Trophoblast cell (in vitro differentiated cells and primary cell): ENCODE measurements at regions not wholly inside any gene's neighbourhood (a gene's known extent, or its start where the extent isn't known, plus 50 kb on each side); places are given as distances from the start of the nearest gene placed in this dataset.
A peak's percentile ranks its signal among the peaks of the same experiment; 100 is the strongest.

Source experiments
- DNase-seq, 2 donors: peaks; one replicate each; pipeline ENCODE4 v3.0.0-alpha.2; 2016
- H2AFZ ChIP-seq: 2 replicates; pipeline ENCODE4 v1.6.1; 2013; ENCODE audit warnings: low read length, moderate library complexity, mild to moderate bottlenecking; ENCODE audit not compliant: insufficient read depth, poor library complexity
- H2AK5ac ChIP-seq: 2 replicates; pipeline ENCODE4 v1.6.1; 2013; ENCODE audit warnings: mild to moderate bottlenecking, low read length
- H2BK120ac ChIP-seq: 2 replicates; pipeline ENCODE4 v1.6.1; 2013; ENCODE audit warnings: low read length, mild to moderate bottlenecking, moderate library complexity; ENCODE audit not compliant: insufficient read depth, poor library complexity
- H2BK12ac ChIP-seq: 2 replicates; pipeline ENCODE4 v1.6.1; 2013; ENCODE audit warnings: mild to moderate bottlenecking, low read length, moderate library complexity
- H2BK5ac ChIP-seq: 2 replicates; pipeline ENCODE4 v1.6.1; 2013; ENCODE audit warnings: low read length, low read depth, moderate library complexity, mild to moderate bottlenecking; ENCODE audit not compliant: poor library complexity
- H3K14ac ChIP-seq: 2 replicates; pipeline ENCODE4 v1.6.1; 2013; ENCODE audit warnings: mild to moderate bottlenecking, low read length
- H3K18ac ChIP-seq: 2 replicates; pipeline ENCODE4 v1.6.1; 2013; ENCODE audit warnings: mild to moderate bottlenecking, low read length
- H3K23ac ChIP-seq: 2 replicates; pipeline ENCODE4 v1.6.1; 2013; ENCODE audit warnings: low read length
- H3K27ac ChIP-seq: 2 replicates; pipeline ENCODE4 v1.5.1; 2013; ENCODE audit warnings: low read depth, mild to moderate bottlenecking, inconsistent platforms, low read length, moderate library complexity
- H3K27me3 ChIP-seq: 2 replicates; pipeline ENCODE4 v1.6.1; 2013; ENCODE audit warnings: inconsistent platforms, mild to moderate bottlenecking, low read length, moderate library complexity; ENCODE audit not compliant: insufficient read depth
- H3K36me3 ChIP-seq, 2 experiments: 1 replicate in 1 of 2; 2 replicates in 1 of 2; pipeline ENCODE4 v1.6.1; 2013; ENCODE audit warnings: low read length in 2 of 2, mild to moderate bottlenecking in 2 of 2, moderate library complexity in 1 of 2; ENCODE audit not compliant: insufficient read depth in 2 of 2, control insufficient read depth in 1 of 2
- H3K4ac ChIP-seq: 2 replicates; pipeline ENCODE4 v1.6.1; 2013; ENCODE audit warnings: low read depth, mild to moderate bottlenecking, low read length, moderate library complexity
- H3K4me1 ChIP-seq, 2 experiments: 1 replicate in 1 of 2; 2 replicates in 1 of 2; pipeline ENCODE4 v1.6.1; 2013; ENCODE audit warnings: low read length in 2 of 2, mild to moderate bottlenecking in 2 of 2, moderate library complexity in 1 of 2; ENCODE audit not compliant: insufficient read depth in 2 of 2, control insufficient read depth in 1 of 2
- H3K4me2 ChIP-seq: 2 replicates; pipeline ENCODE4 v1.6.1; 2013; ENCODE audit warnings: inconsistent platforms, mild to moderate bottlenecking, low read length, moderate library complexity
- H3K4me3 ChIP-seq: 2 replicates; pipeline ENCODE4 v1.5.1; 2013; ENCODE audit warnings: mild to moderate bottlenecking, low read depth, low read length, inconsistent platforms
- H3K79me1 ChIP-seq: one replicate; pipeline ENCODE4 v1.6.1; 2013; ENCODE audit warnings: low read length
- H3K79me2 ChIP-seq: 2 replicates; pipeline ENCODE4 v1.6.1; 2013; ENCODE audit warnings: low read length, mild to moderate bottlenecking; ENCODE audit not compliant: control insufficient read depth, insufficient read depth, poor library complexity
- H3K9ac ChIP-seq: 2 replicates; pipeline ENCODE4 v1.6.1; 2013; ENCODE audit warnings: mild to moderate bottlenecking, low read length
- H3K9me3 ChIP-seq: 2 replicates; pipeline ENCODE4 v1.6.1; 2013; ENCODE audit warnings: low read depth, mild to moderate bottlenecking, control low read depth, inconsistent platforms, low read length; ENCODE audit not compliant: insufficient read depth
- H4K12ac ChIP-seq: 2 replicates; pipeline ENCODE4 v1.6.1; 2013; ENCODE audit warnings: low read depth, mild to moderate bottlenecking, low read length, moderate library complexity
- H4K8ac ChIP-seq: 2 replicates; pipeline ENCODE4 v1.6.1; 2013; ENCODE audit warnings: low read depth, mild to moderate bottlenecking, low read length, moderate library complexity
- H4K91ac ChIP-seq: one replicate; pipeline ENCODE4 v1.6.1; 2013; ENCODE audit warnings: low read depth, mild to moderate bottlenecking, low read length, moderate library complexity
- WGBS: extraction: QIAGEN DNeasy Blood & Tissue Kit; methylation state at CpG from one replicate; pipeline ENCODE4 v1.1.7; 2013; ENCODE audit warnings: missing lambda C conversion rate; ENCODE audit not compliant: insufficient read length, insufficient coverage; ENCODE audit errors: extremely low coverage; 5-methylcytosine and 5-hydroxymethylcytosine counted together

GRCh38 chr5:112002376-112002775, 245.4 kb upstream of the NREP start:
- H4K91ac ChIP-seq = no peak overlapping the region
- no peak overlapping the region for H2AK5ac ChIP-seq
- H3K4ac ChIP-seq = no peak overlapping the region
- no peak overlapping the region for H3K18ac ChIP-seq
- no peak overlapping the region for H4K8ac ChIP-seq
- no peak overlapping the region for H2BK120ac ChIP-seq
- no peaks in the 10 kb centered on the region for H3K9me3 ChIP-seq
- no peak overlapping the region for H3K4me2 ChIP-seq
- no peaks in the 10 kb centered on the region for H3K36me3 ChIP-seq
- H3K27me3 ChIP-seq = no peaks in the 10 kb centered on the region
- no peak overlapping the region for H2BK5ac ChIP-seq
- no peak overlapping the region for H3K14ac ChIP-seq
- no peak overlapping the region for H3K4me3 ChIP-seq
- no peak overlapping the region for H2AFZ ChIP-seq
- no peak for DNase-seq
- no peaks in the 10 kb centered on the region for H3K4me1 ChIP-seq
- H3K79me1 ChIP-seq = no peaks in the 10 kb centered on the region
- no peak overlapping the region for H3K23ac ChIP-seq
- no peak overlapping the region for H2BK12ac ChIP-seq
- no peak overlapping the region for H3K27ac ChIP-seq
- H3K79me2 ChIP-seq = no peaks in the 10 kb centered on the region
- no peak overlapping the region for H3K9ac ChIP-seq
- no peak overlapping the region for H4K12ac ChIP-seq

- H3K4me2 ChIP-seq = no peak overlapping the region
- no peak overlapping the region for H4K8ac ChIP-seq
- H3K27me3 ChIP-seq = no peaks in the 10 kb centered on the region
- no peak overlapping the region for H4K91ac ChIP-seq
- H3K14ac ChIP-seq = no peak overlapping the region
- H2BK120ac ChIP-seq = no peak overlapping the region
- H3K27ac ChIP-seq = no peak overlapping the region
- H3K4ac ChIP-seq = no peak overlapping the region
- no peak overlapping the region for H3K23ac ChIP-seq
- H3K18ac ChIP-seq = no peak overlapping the region
- no peak overlapping the region for H4K12ac ChIP-seq
- no peak overlapping the region for H2BK5ac ChIP-seq
- H2AK5ac ChIP-seq = no peak overlapping the region
- no peaks in the 10 kb centered on the region for H3K4me1 ChIP-seq
- no peak overlapping the region for H3K4me3 ChIP-seq
- no peaks in the 10 kb centered on the region for H3K9me3 ChIP-seq
- WGBS = no CpG with 5 or more reads among the region's 1 CpG
- H3K79me1 ChIP-seq = no peaks in the 10 kb centered on the region
- H3K36me3 ChIP-seq = no peaks in the 10 kb centered on the region
- H2BK12ac ChIP-seq = no peak overlapping the region
- no peak overlapping the region for H2AFZ ChIP-seq
- no peak overlapping the region for H3K9ac ChIP-seq
- no peak for DNase-seq
- no peaks in the 10 kb centered on the region for H3K79me2 ChIP-seq
Measured at GRCh38 chr5:111999286-111999685, 242.3 kb upstream of the NREP start.

- no peak overlapping the region for H3K14ac ChIP-seq
- no CpG with 5 or more reads among the region's 3 CpGs for WGBS
- DNase-seq = no peak
Measured at GRCh38 chr5:111998871-111999270, 241.9 kb upstream of the NREP start.

GRCh38 chr5:111997711-111998110, 240.7 kb upstream of the NREP start:
- Histone ChIP-seq H3K27me3 (no peaks in the 10 kb centered on the region), H3K36me3 (no peaks in the 10 kb centered on the region), H3K18ac (no peak overlapping the region), H3K27ac (no peak overlapping the region), H2AK5ac (no peak overlapping the region), H3K23ac (no peak overlapping the region), H3K9me3 (no peaks in the 10 kb centered on the region), H3K9ac (no peak overlapping the region), H3K4me1 (no peaks in the 10 kb centered on the region), H2BK120ac (no peak overlapping the region), H2BK12ac (no peak overlapping the region), H2AFZ (no peak overlapping the region), H2BK5ac (no peak overlapping the region), H4K12ac (no peak overlapping the region), H3K4ac (no peak overlapping the region), H4K91ac (no peak overlapping the region), H3K79me2 (no peaks in the 10 kb centered on the region), H4K8ac (no peak overlapping the region), H3K79me1 (no peaks in the 10 kb centered on the region), H3K4me2 (no peak overlapping the region), H3K14ac (no peak overlapping the region), H3K4me3 (no peak overlapping the region)
- DNase-seq = peak; percentile 42 to 44
- WGBS = no CpG with 5 or more reads among the region's 3 CpGs

More at GRCh38 chr5:111998871-111999270, 241.9 kb upstream of the NREP start:
- H3K18ac ChIP-seq = no peak overlapping the region
- H3K79me1 ChIP-seq = no peaks in the 10 kb centered on the region
- H4K91ac ChIP-seq = no peak overlapping the region
- no peaks in the 10 kb centered on the region for H3K36me3 ChIP-seq
- H2BK120ac ChIP-seq = no peak overlapping the region
- H4K12ac ChIP-seq = no peak overlapping the region
- no peak overlapping the region for H3K23ac ChIP-seq
- H2BK5ac ChIP-seq = no peak overlapping the region
- H4K8ac ChIP-seq = no peak overlapping the region
- no peak overlapping the region for H2AFZ ChIP-seq
- no peak overlapping the region for H3K4me3 ChIP-seq
- H3K27ac ChIP-seq = no peak overlapping the region
- H3K4ac ChIP-seq = no peak overlapping the region
- H2BK12ac ChIP-seq = no peak overlapping the region
- H3K4me2 ChIP-seq = no peak overlapping the region
- H3K9ac ChIP-seq = no peak overlapping the region
- H3K79me2 ChIP-seq = no peaks in the 10 kb centered on the region
- no peaks in the 10 kb centered on the region for H3K27me3 ChIP-seq
- no peak overlapping the region for H2AK5ac ChIP-seq
- no peaks in the 10 kb centered on the region for H3K4me1 ChIP-seq
- H3K9me3 ChIP-seq = no peaks in the 10 kb centered on the region
